ENCODE measurements at regions not wholly inside any gene's neighbourhood (a gene's known extent, or its start where the extent isn't known, plus 50 kb on each side); places are given as distances from the start of the nearest gene placed in this dataset.

GRCh38 chr6:98586163-98586562 lies 248.2 kb upstream of the POU3F2 start:
- Histone ChIP-seq H3K36me3 (no peaks in the 10 kb centered on the region), H3K4me3 (no peak overlapping the region), H3K27ac (no peak overlapping the region), H3K4me1 (no peaks in the 10 kb centered on the region), H3K27me3 (no peaks in the 10 kb centered on the region), H3K9me3 (no peaks in the 10 kb centered on the region)
- TF ChIP-seq EP300 (IDR thresholded peaks at IDR 0.05) (no peak), CTCF (IDR thresholded peaks at IDR 0.05) (no peak), POLR2AphosphoS5 (IDR thresholded peaks at IDR 0.05) (no peak), POLR2A (IDR thresholded peaks at IDR 0.05) (no peak)
- DNase-seq (ENCODE audit: low spot score in 2 of 2): no peak
- 0% methylated on average over 1 of the region's 1 CpG for WGBS

GRCh38 chr6:98587555-98587954 lies 246.8 kb upstream of the POU3F2 start:
- Histone ChIP-seq H3K4me1 (no peaks in the 10 kb centered on the region), H3K27me3 (no peaks in the 10 kb centered on the region), H3K36me3 (no peaks in the 10 kb centered on the region), H3K9me3 (no peaks in the 10 kb centered on the region), H3K4me3 (no peak overlapping the region), H3K27ac (no peak overlapping the region)
- no peak for DNase-seq (ENCODE audit: low spot score in 2 of 2)
- WGBS: 82% methylated on average over 4 of the region's 4 CpGs
- TF ChIP-seq CTCF (IDR thresholded peaks at IDR 0.05): no peak
- TF ChIP-seq POLR2AphosphoS5 (IDR thresholded peaks at IDR 0.05): no peak
- TF ChIP-seq POLR2A (IDR thresholded peaks at IDR 0.05): no peak
- TF ChIP-seq EP300 (IDR thresholded peaks at IDR 0.05): no peak

- H3K27me3 ChIP-seq: no peaks in the 10 kb centered on the region
- no peak overlapping the region for H3K4me3 ChIP-seq
- TF ChIP-seq POLR2AphosphoS5 (IDR thresholded peaks at IDR 0.05) (no peak), EP300 (IDR thresholded peaks at IDR 0.05) (no peak), POLR2A (IDR thresholded peaks at IDR 0.05) (no peak), CTCF (IDR thresholded peaks at IDR 0.05) (no peak)
- H3K36me3 ChIP-seq: no peaks in the 10 kb centered on the region
- H3K9me3 ChIP-seq: no peaks in the 10 kb centered on the region
- H3K4me1 ChIP-seq: no peaks in the 10 kb centered on the region
- no peak overlapping the region for H3K27ac ChIP-seq
- no peak for DNase-seq (ENCODE audit: low spot score in 2 of 2)
- WGBS: 71% methylated on average over 5 of the region's 5 CpGs
Measured at GRCh38 chr6:98589536-98589935, 244.8 kb upstream of the POU3F2 start.

DNA sequence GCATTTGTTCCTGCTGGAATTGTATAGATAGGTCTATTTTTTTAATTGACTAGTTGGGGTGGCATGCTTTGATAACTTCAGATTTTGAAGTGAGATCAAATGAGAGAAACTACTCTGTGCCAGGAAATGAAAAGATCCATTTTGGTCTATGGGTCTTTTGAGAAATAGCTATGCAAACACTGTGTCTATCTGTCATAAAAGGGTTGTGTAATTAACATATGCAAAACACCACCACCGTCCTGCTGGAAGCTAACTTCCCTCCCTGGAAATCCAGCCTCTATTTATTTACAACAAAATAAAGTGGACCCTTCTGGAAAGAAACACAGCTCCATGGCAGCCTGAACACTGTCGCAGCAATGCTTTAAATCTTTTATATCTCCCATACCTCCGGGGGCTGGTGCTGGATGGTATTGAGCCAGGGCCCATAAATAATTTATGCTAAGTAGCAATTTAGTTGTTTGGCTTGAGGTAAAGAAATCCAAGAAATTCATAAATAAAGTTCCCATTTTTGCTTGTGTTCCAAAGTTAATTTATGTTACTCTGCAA lies 244.2 kb upstream of the POU3F2 start:
- Histone ChIP-seq H3K27me3 (no peaks in the 10 kb centered on the region), H3K9me3 (no peaks in the 10 kb centered on the region), H3K4me3 (no peak overlapping the region), H3K4me1 (no peaks in the 10 kb centered on the region), H3K36me3 (no peaks in the 10 kb centered on the region), H3K27ac (no peak overlapping the region)
- TF ChIP-seq CTCF (IDR thresholded peaks at IDR 0.05): no peak
- TF ChIP-seq POLR2AphosphoS5 (IDR thresholded peaks at IDR 0.05): no peak
- no peak for TF ChIP-seq POLR2A (IDR thresholded peaks at IDR 0.05)
- TF ChIP-seq EP300 (IDR thresholded peaks at IDR 0.05): no peak
- no peak for DNase-seq (ENCODE audit: low spot score in 2 of 2)
- WGBS: 33% methylated on average over 3 of the region's 3 CpGs

DNA sequence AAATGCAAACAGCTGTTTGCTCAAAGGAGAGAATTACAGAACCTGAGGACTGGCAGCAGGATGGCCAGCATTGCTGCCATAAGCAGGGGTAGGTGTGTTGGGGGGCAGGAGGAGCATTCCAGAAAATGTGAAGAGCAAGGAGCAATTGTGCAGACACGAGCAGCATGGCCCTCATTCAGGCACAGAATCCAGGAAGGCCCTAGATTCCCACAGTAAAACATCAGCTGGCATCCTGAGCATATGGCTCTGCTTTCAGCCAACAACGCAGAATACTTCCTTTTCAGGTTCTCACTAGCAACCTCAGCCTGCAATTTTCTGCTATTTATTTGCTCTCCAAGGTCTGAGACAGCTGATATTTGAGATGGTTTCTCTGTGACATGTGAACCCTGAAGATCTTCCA lies 243.4 kb upstream of the POU3F2 start:
- Histone ChIP-seq H3K9me3 (no peaks in the 10 kb centered on the region), H3K27me3 (no peaks in the 10 kb centered on the region), H3K36me3 (no peaks in the 10 kb centered on the region), H3K4me3 (no peak overlapping the region), H3K27ac (no peak overlapping the region), H3K4me1 (no peaks in the 10 kb centered on the region)
- DNase-seq (ENCODE audit: low spot score in 2 of 2): no peak
- TF ChIP-seq POLR2AphosphoS5 (IDR thresholded peaks at IDR 0.05): no peak
- TF ChIP-seq EP300 (IDR thresholded peaks at IDR 0.05): no peak
- no peak for TF ChIP-seq CTCF (IDR thresholded peaks at IDR 0.05)
- no peak for TF ChIP-seq POLR2A (IDR thresholded peaks at IDR 0.05)
- WGBS: 13% methylated on average over 2 of the region's 2 CpGs
